Kidney (tissue), 13 donors: ENCODE measurements at regions not wholly inside any gene's neighbourhood (a gene's known extent, or its start where the extent isn't known, plus 50 kb on each side); places are given as distances from the start of the nearest gene placed in this dataset.

Source experiments
- DNase-seq, 5 donors: peaks; one replicate each; pipeline ENCODE4 v3.0.0-alpha.2; 2013 to 2020
- FAIRE-seq: peaks from 2 replicates; lab custom pipeline; 2012; peaks lifted over from hg19 to GRCh38; lab: Jason Lieb, UNC
- H3K27ac ChIP-seq, 2 donors: one replicate each; pipeline ENCODE4 v1.7.0; 2013; ENCODE audit warnings: low read depth in 2 of 2, low read length in 2 of 2, inconsistent platforms in 1 of 2
- H3K27me3 ChIP-seq: one replicate; pipeline ENCODE4 v1.7.1; 2013; ENCODE audit warnings: low read length, inconsistent platforms; ENCODE audit not compliant: control insufficient read depth, insufficient read depth
- H3K36me3 ChIP-seq, 3 donors: one replicate each; pipeline versions ENCODE4 v1.7.0 to v1.7.1; 2013; ENCODE audit warnings: low read length in 3 of 3, control low read depth in 1 of 3, inconsistent platforms in 1 of 3; ENCODE audit not compliant: insufficient read depth in 3 of 3, control insufficient read depth in 2 of 3
- H3K4me1 ChIP-seq, 3 donors: one replicate each; pipeline versions ENCODE4 v1.7.0 to v1.7.1; 2013; ENCODE audit warnings: low read length in 3 of 3, inconsistent platforms in 1 of 3, low read depth in 1 of 3; ENCODE audit not compliant: control insufficient read depth in 2 of 3, insufficient read depth in 2 of 3
- H3K4me3 ChIP-seq, 3 donors: one replicate each; pipeline versions ENCODE4 v1.7.0 to v1.8.1; 2013; ENCODE audit warnings: low read length in 3 of 3, control low read depth in 1 of 3, inconsistent platforms in 1 of 3
- H3K9ac ChIP-seq, 3 donors: one replicate each; pipeline versions ENCODE4 v1.7.0 to v1.7.1; 2013; ENCODE audit warnings: low read length in 3 of 3, control low read depth in 1 of 3, inconsistent platforms in 1 of 3
- H3K9me3 ChIP-seq, 3 donors: one replicate each; pipeline versions ENCODE4 v1.7.0 to v1.7.1; 2013; ENCODE audit warnings: low read length in 3 of 3, control low read depth in 1 of 3, inconsistent platforms in 1 of 3; ENCODE audit not compliant: control insufficient read depth in 2 of 3, insufficient read depth in 1 of 3
- CTCF ChIP-seq: IDR thresholded peaks from 3 replicates; pipeline ENCODE4 v1.5.1; 2012; ENCODE audit warnings: mild to moderate bottlenecking, moderate library complexity, borderline replicate concordance; ENCODE audit not compliant: insufficient read depth; ENCODE audit errors: extremely low read depth
- intact Hi-C: fragments of 100-400 bp; cut with DNase I; formaldehyde crosslinking; loops from one replicate; pipeline ENCODE4 v1.11.1; 2022
- donor health status: control.
- donor health status: control.
- donor health status: control.
- donor health status: control.
- donor health status: control.
- donor health status: DM: yes; HTN: yes; CAD: no.
- donor health status: Normal renal cell carcinoma (clear cell type).

GRCh38 chr10:36325815-36326214 is 683.7 kb upstream of the FZD8 start:
- FAIRE-seq (no peak), DNase-seq (no peak)
- no peak for TF ChIP-seq CTCF

GRCh38 chr10:36324831-36325230 is 682.7 kb upstream of the FZD8 start:
- H3K4me3 ChIP-seq: no peak overlapping the region
- TF ChIP-seq CTCF: no peak
- no peaks in the 10 kb centered on the region for H3K9me3 ChIP-seq
- no peaks in the 10 kb centered on the region for H3K36me3 ChIP-seq
- H3K9ac ChIP-seq: no peak overlapping the region
- no peak for DNase-seq
- no peak overlapping the region for H3K27ac ChIP-seq
- H3K4me1 ChIP-seq: no peaks in the 10 kb centered on the region
- no peak for FAIRE-seq
- no peaks in the 10 kb centered on the region for H3K27me3 ChIP-seq
- intact Hi-C loops: no loop called here

More at GRCh38 chr10:36325815-36326214, 683.7 kb upstream of the FZD8 start:
- Histone ChIP-seq H3K27ac (no peak overlapping the region), H3K36me3 (no peaks in the 10 kb centered on the region), H3K4me3 (no peak overlapping the region), H3K27me3 (no peaks in the 10 kb centered on the region), H3K4me1 (no peaks in the 10 kb centered on the region), H3K9me3 (no peaks in the 10 kb centered on the region), H3K9ac (no peak overlapping the region)
- intact Hi-C loops: no loop called here

GRCh38 chr10:36313142-36313541 is 671.0 kb upstream of the FZD8 start:
- H3K4me1 ChIP-seq: no peaks in the 10 kb centered on the region
- no peak for DNase-seq
- FAIRE-seq: no peak
- H3K27me3 ChIP-seq: no peaks in the 10 kb centered on the region
- H3K4me3 ChIP-seq: no peak overlapping the region
- intact Hi-C loops: no loop called here
- H3K36me3 ChIP-seq: no peaks in the 10 kb centered on the region
- no peaks in the 10 kb centered on the region for H3K9me3 ChIP-seq
- no peak overlapping the region for H3K27ac ChIP-seq
- TF ChIP-seq CTCF: no peak
- no peak overlapping the region for H3K9ac ChIP-seq

- FAIRE-seq (no peak), DNase-seq (no peak)
- no peak overlapping the region for H3K27ac ChIP-seq
- no peaks in the 10 kb centered on the region for H3K36me3 ChIP-seq
- peaks cover 0 to 4% (median 0%) of the 10 kb centered on the region in 3 donors for H3K9me3 ChIP-seq
- H3K4me1 ChIP-seq: no peaks in the 10 kb centered on the region
- no peak for TF ChIP-seq CTCF
- no peak overlapping the region for H3K9ac ChIP-seq
- H3K4me3 ChIP-seq: no peak overlapping the region
- intact Hi-C loops: no loop called here
- H3K27me3 ChIP-seq: no peaks in the 10 kb centered on the region
These were observed 661.8 kb upstream of the FZD8 start for GRCh38 chr10:36303896-36304295.
